HCT116 (cell line): ENCODE measurements at regions not wholly inside any gene's neighbourhood (a gene's known extent, or its start where the extent isn't known, plus 50 kb on each side); places are given as distances from the start of the nearest gene placed in this dataset.

Source experiments
- ATAC-seq: fragments of 200-7000 bp; cut with Tn5 transposase; 2 replicates; pipeline ENCODE4 v1.9.1; 2020; ENCODE audit warnings: mild to moderate bottlenecking, moderate library complexity
- BruUV-seq: library from RNA; stranded (reverse); fragments of 400-500 nt; replicated peaks from 2 replicates; lab custom pipeline; 2021; lab: Mats Ljungman, UMichigan
- CTCF ChIA-PET: fragments of 300-600 bp; sonication (Branson Sonifier 250); formaldehyde crosslinking; loops from one replicate; lab custom pipeline; 2021; ENCODE audit warnings: antibody characterized with exemption; lab: Charles Lee
- POLR2A ChIA-PET: fragments of 300-600, 350-600 bp; sonication (Branson Sonifier 250); formaldehyde crosslinking; loops from one replicate; lab custom pipeline; 2021; ENCODE audit warnings: antibody characterized with exemption; lab: Charles Lee
- RAD21 ChIA-PET, 2 experiments: fragments of 300-600 bp; sonication (Branson Sonifier 250); formaldehyde crosslinking; loops; one replicate each; lab custom pipeline; 2023; ENCODE audit warnings: low total read pairs in 2 of 2; ENCODE audit not compliant: uncharacterized antibody in 2 of 2, unreplicated experiment in 2 of 2, low non-redundant PET in 1 of 2; lab: Charles Lee
- DNase-seq: peaks from one replicate; pipeline ENCODE4 v3.0.0-alpha.2; 2010; ENCODE audit warnings: low read depth, low spot score
- H2AFZ ChIP-seq: fragments of 200-600 bp; shearing (Covaris generic), sonication (generic); 2 replicates; pipeline ENCODE4 v1.6.1; 2017; ENCODE audit warnings: low read depth, mixed run types, mixed read lengths, antibody characterized with exemption, low read length; ENCODE audit not compliant: poor library complexity, severe bottlenecking
- H3K27ac ChIP-seq: 2 replicates; pipeline ENCODE4 v1.5.1; 2012; ENCODE audit warnings: low read depth, low read length
- H3K27me3 ChIP-seq: fragments of 200-600 bp; sonication (generic); 2 replicates; pipeline ENCODE4 v1.6.1; 2016; ENCODE audit warnings: mixed run types, low read length, mixed read lengths; ENCODE audit not compliant: insufficient read depth
- H3K36me3 ChIP-seq, 2 experiments: fragments of 200-500 bp in 1 of 2; fragments of 200-600 bp in 1 of 2; sonication (Bioruptor generic) in 1 of 2; sonication (generic) in 1 of 2; 2 replicates each; pipeline versions ENCODE4 v1.5.1 to v1.6.1; 2014 to 2016; ENCODE audit warnings: low read length in 2 of 2, inconsistent platforms in 1 of 2, mixed read lengths in 1 of 2, mixed run types in 1 of 2; ENCODE audit not compliant: insufficient read depth in 2 of 2, control insufficient read depth in 1 of 2
- H3K4me1 ChIP-seq, 2 experiments: fragments of 200-600 bp in 1 of 2; sonication (generic) in 1 of 2; 2 replicates each; pipeline versions ENCODE4 v1.5.1 to v1.6.1; 2012 to 2017; ENCODE audit warnings: low read length in 2 of 2, inconsistent platforms in 1 of 2, mild to moderate bottlenecking in 1 of 2, mixed read lengths in 1 of 2, mixed run types in 1 of 2, moderate library complexity in 1 of 2; ENCODE audit not compliant: insufficient read depth in 2 of 2, control insufficient read depth in 1 of 2
- H3K4me2 ChIP-seq: fragments of 200-600 bp; sonication (generic); 2 replicates; pipeline ENCODE4 v1.6.1; 2017; ENCODE audit warnings: mixed run types, low read length, mixed read lengths
- H3K4me3 ChIP-seq, 2 experiments: fragments of 200-600 bp in 1 of 2; sonication (generic) in 1 of 2; replicated peaks in 1 of 2; 2 replicates each; pipeline ENCODE4 v1.5.1; 2011 to 2016; ENCODE audit warnings: low read length in 2 of 2, control low read depth in 1 of 2, low read depth in 1 of 2, mild to moderate bottlenecking in 1 of 2, mixed read lengths in 1 of 2, mixed run types in 1 of 2
- H3K79me2 ChIP-seq: fragments of 200-600 bp; sonication (generic); 2 replicates; pipeline ENCODE4 v1.6.1; 2017; ENCODE audit warnings: mild to moderate bottlenecking, mixed run types, low read length, moderate library complexity, mixed read lengths; ENCODE audit not compliant: insufficient read depth
- H3K9ac ChIP-seq: fragments of 200-600 bp; sonication (generic); 2 replicates; pipeline ENCODE4 v1.6.1; 2016; ENCODE audit warnings: low read length, mixed read lengths
- H3K9me2 ChIP-seq: fragments of 200-600 bp; sonication (generic), shearing (Covaris generic); 2 replicates; pipeline ENCODE4 v1.6.1; 2017; ENCODE audit warnings: mixed run types, mild to moderate bottlenecking, moderate library complexity; ENCODE audit not compliant: insufficient read depth
- H3K9me3 ChIP-seq, 2 experiments: fragments of 200-500 bp in 1 of 2; fragments of 200-600 bp in 1 of 2; sonication (Bioruptor generic) in 1 of 2; sonication (generic) in 1 of 2; 2 replicates each; pipeline ENCODE4 v1.6.1; 2014 to 2017; ENCODE audit warnings: low read length in 2 of 2, mixed read lengths in 2 of 2, inconsistent platforms in 1 of 2, low read depth in 1 of 2, mild to moderate bottlenecking in 1 of 2, mixed run types in 1 of 2, moderate library complexity in 1 of 2; ENCODE audit not compliant: control insufficient read depth in 1 of 2, insufficient read depth in 1 of 2
- H4K20me1 ChIP-seq: fragments of 200-600 bp; sonication (generic), shearing (Covaris generic); 2 replicates; pipeline ENCODE4 v1.6.1; 2017; ENCODE audit warnings: mixed run types, mild to moderate bottlenecking, moderate library complexity; ENCODE audit not compliant: insufficient read depth
- ATF3 ChIP-seq: IDR thresholded peaks from 2 replicates; pipeline ENCODE4 v1.6.1; 2012
- CBX3 ChIP-seq: IDR thresholded peaks from 2 replicates; pipeline ENCODE4 v1.6.1; 2012; ENCODE audit warnings: low read depth
- CEBPB ChIP-seq: IDR thresholded peaks from 2 replicates; pipeline ENCODE4 v1.6.1; 2012; ENCODE audit warnings: low read depth
- CTCF ChIP-seq, 3 experiments: fragments of 200-600 bp in 1 of 3; sonication (generic) in 1 of 3; IDR thresholded peaks in 2 of 3; conservative IDR thresholded peaks in 1 of 3; 2 replicates each; pipeline ENCODE4 v1.5.1; 2012 to 2017; ENCODE audit warnings: low read depth in 2 of 3, low read length in 2 of 3, antibody characterized with exemption in 1 of 3, borderline replicate concordance in 1 of 3, control low read depth in 1 of 3, mild to moderate bottlenecking in 1 of 3, mixed read lengths in 1 of 3, mixed run types in 1 of 3, moderate library complexity in 1 of 3; ENCODE audit not compliant: insufficient read depth in 1 of 3
- EGR1 ChIP-seq: IDR thresholded peaks from 2 replicates; pipeline ENCODE4 v1.6.1; 2012; ENCODE audit warnings: low read depth
- ELF1 ChIP-seq: IDR thresholded peaks from 2 replicates; pipeline ENCODE4 v1.6.1; 2012; ENCODE audit warnings: low read depth, borderline replicate concordance
- FOSL1 ChIP-seq: IDR thresholded peaks from 2 replicates; pipeline ENCODE4 v1.6.1; 2012; ENCODE audit warnings: low read depth
- JUND ChIP-seq: IDR thresholded peaks from 2 replicates; pipeline ENCODE4 v1.6.1; 2012
- MAX ChIP-seq: IDR thresholded peaks from 2 replicates; pipeline ENCODE4 v1.6.1; 2012
- POLR2A ChIP-seq: IDR thresholded peaks from 2 replicates; pipeline ENCODE4 v1.7.0; 2011; ENCODE audit warnings: borderline replicate concordance; ENCODE audit not compliant: insufficient read depth, insufficient read length; ENCODE audit errors: extremely low read depth
- POLR2AphosphoS5 ChIP-seq: IDR thresholded peaks from 2 replicates; pipeline ENCODE4 v1.6.1; 2011; ENCODE audit warnings: mild to moderate bottlenecking, low read depth, low read length, moderate library complexity
- SP1 ChIP-seq: IDR thresholded peaks from 2 replicates; pipeline ENCODE4 v1.6.1; 2012; ENCODE audit warnings: low read depth
- TCF7L2 ChIP-seq: IDR thresholded peaks from 2 replicates; pipeline ENCODE4 v1.7.0; 2011; ENCODE audit warnings: borderline replicate concordance, inconsistent platforms; ENCODE audit not compliant: insufficient read depth, insufficient read length; ENCODE audit errors: extremely low read depth
- YY1 ChIP-seq: IDR thresholded peaks from 2 replicates; pipeline ENCODE4 v1.6.1; 2011; ENCODE audit warnings: low read length, low read depth, moderate library complexity, mild to moderate bottlenecking; ENCODE audit not compliant: insufficient replicate concordance; ENCODE audit errors: extremely low read depth
- ZFX ChIP-seq: fragments of 450-650 bp; IDR thresholded peaks from 2 replicates; pipeline ENCODE4 v1.6.1; 2017
- ZNF274 ChIP-seq: fragments of 200-500 bp; sonication (Bioruptor generic); IDR thresholded peaks from 2 replicates; pipeline ENCODE4 v1.6.1; 2014; ENCODE audit warnings: mild to moderate bottlenecking, low read depth, low read length, inconsistent platforms
- intact Hi-C: fragments of 100-400 bp; cut with micrococcal nuclease; formaldehyde crosslinking; loops from 2 replicates; pipeline ENCODE4 v1.10.0; 2022

- Histone ChIP-seq H2AFZ (no peak overlapping the region), H3K27me3 (no peaks in the 10 kb centered on the region), H3K36me3 (no peaks in the 10 kb centered on the region), H3K9ac (no peak overlapping the region), H3K4me3 (no peak overlapping the region), H4K20me1 (no peaks in the 10 kb centered on the region), H3K4me1 (peaks cover 0 to 26% of the 10 kb centered on the region in 2 experiments; a peak in 3 of 4 replicates), H3K79me2 (no peaks in the 10 kb centered on the region), H3K27ac (no peak overlapping the region), H3K9me2 (no peaks in the 10 kb centered on the region), H3K4me2 (no peak overlapping the region), H3K9me3 (no peaks in the 10 kb centered on the region; a peak in 1 of 4 replicates)
- TF ChIP-seq YY1 = no peak
- no peak for TF ChIP-seq JUND
- no peak for TF ChIP-seq SP1
- no peak for TF ChIP-seq MAX
- TF ChIP-seq ELF1 = no peak
- TF ChIP-seq ZFX = no peak
- no peak for TF ChIP-seq FOSL1
- TF ChIP-seq EGR1 = no peak
- TF ChIP-seq ZNF274 = no peak
- no TSS peak for BruUV-seq
- no peak for DNase-seq
- intact Hi-C loops = no loop called here
- RAD21 ChIA-PET = no interaction called here
- CTCF ChIA-PET = no interaction called here
- ATAC-seq = no peak
- POLR2A ChIA-PET = no interaction called here
These were observed 77.5 kb upstream of the IFNG-AS1 start for GRCh38 chr12:67911789-67912188.

- DNase-seq (no peak), ATAC-seq (no peak)
- TF ChIP-seq POLR2AphosphoS5 = no peak
- no peak for TF ChIP-seq CBX3
- TF ChIP-seq TCF7L2 = no peak
- TF ChIP-seq CEBPB = no peak
- TF ChIP-seq MAX = no peak
- TF ChIP-seq EGR1 = no peak
- TF ChIP-seq ATF3 = no peak
- no peak for TF ChIP-seq POLR2A
- no peak for TF ChIP-seq CTCF (IDR thresholded peaks at IDR 0.05 in 2 of 3, conservative IDR thresholded peaks at IDR 0.05 in 1 of 3; ENCODE audit: borderline replicate concordance in 1 of 3, insufficient read depth in 1 of 3, low read depth in 2 of 3, low read length in 2 of 3)
- TF ChIP-seq FOSL1 = no peak
- no peak for TF ChIP-seq ZNF274
- no peak overlapping the region for H3K27ac ChIP-seq
- no peak overlapping the region for H3K9ac ChIP-seq
- H3K9me3 ChIP-seq = no peaks in the 10 kb centered on the region
- no peaks in the 10 kb centered on the region for H4K20me1 ChIP-seq
- no peaks in the 10 kb centered on the region for H3K27me3 ChIP-seq
- POLR2A ChIA-PET = no interaction called here
- peaks cover 0 to 18% of the 10 kb centered on the region in 2 experiments; a peak in 3 of 4 replicates for H3K4me1 ChIP-seq
- no peak overlapping the region for H2AFZ ChIP-seq
- CTCF ChIA-PET = no interaction called here
- intact Hi-C loops = no loop called here
- no peak overlapping the region for H3K4me3 ChIP-seq
- RAD21 ChIA-PET = no interaction called here
- no peak overlapping the region for H3K4me2 ChIP-seq
- H3K79me2 ChIP-seq = no peaks in the 10 kb centered on the region
- no peaks in the 10 kb centered on the region for H3K9me2 ChIP-seq
- no peaks in the 10 kb centered on the region for H3K36me3 ChIP-seq
- no TSS peak for BruUV-seq
These were observed 73.9 kb upstream of the IFNG-AS1 start for GRCh38 chr12:67915335-67915851.
